C4-2B (cell line): ENCODE measurements at regions not wholly inside any gene's neighbourhood (a gene's known extent, or its start where the extent isn't known, plus 50 kb on each side); places are given as distances from the start of the nearest gene placed in this dataset.

Experiments
- H3K27ac ChIP-seq: fragments of 450-650 bp; 2 replicates; pipeline ENCODE4 v1.5.1; 2017
- CTCF ChIP-seq: fragments of 450-650 bp; conservative IDR thresholded peaks from 2 replicates; pipeline ENCODE4 v1.5.1; 2017; ENCODE audit warnings: mild to moderate bottlenecking
- ZFX ChIP-seq: fragments of 450-650 bp; IDR thresholded peaks from 2 replicates; pipeline ENCODE4 v1.6.1; 2017

GRCh38 chr1:239436286-239436685 lies 49.9 kb downstream of the CHRM3 start:
- no peak for TF ChIP-seq ZFX
- TF ChIP-seq CTCF: no peak
- H3K27ac ChIP-seq: no peak overlapping the region

- no peak overlapping the region for H3K27ac ChIP-seq
- TF ChIP-seq CTCF (no peak), ZFX (no peak)
Measured at GRCh38 chr1:239437822-239438221, 51.5 kb downstream of the CHRM3 start.

- no peak overlapping the region for H3K27ac ChIP-seq
- TF ChIP-seq CTCF: no peak
- no peak for TF ChIP-seq ZFX
Measured at GRCh38 chr1:239438891-239439290, 52.5 kb downstream of the CHRM3 start.

GRCh38 chr1:239443361-239443760 lies 57.0 kb downstream of the CHRM3 start:
- TF ChIP-seq ZFX (no peak), CTCF (no peak)
- H3K27ac ChIP-seq: no peak overlapping the region

GRCh38 chr1:239446611-239447010 lies 60.2 kb downstream of the CHRM3 start:
- TF ChIP-seq CTCF: no peak
- TF ChIP-seq ZFX: no peak
- H3K27ac ChIP-seq: no peak overlapping the region

GRCh38 chr1:239448911-239449310 lies 62.5 kb downstream of the CHRM3 start:
- TF ChIP-seq ZFX (no peak), CTCF (no peak)
- no peak overlapping the region for H3K27ac ChIP-seq

- TF ChIP-seq ZFX (no peak), CTCF (no peak)
- H3K27ac ChIP-seq: no peak overlapping the region
Measured at GRCh38 chr1:239455743-239456142, 69.4 kb downstream of the CHRM3 start.
